IMR-90 (cell line): ENCODE measurements at regions not wholly inside any gene's neighbourhood (a gene's known extent, or its start where the extent isn't known, plus 50 kb on each side); places are given as distances from the start of the nearest gene placed in this dataset.

Experiments
- ATAC-seq: fragments of 200-7000 bp; cut with Tn5 transposase; 2 replicates; pipeline ENCODE4 v1.9.1; 2020; ENCODE audit warnings: low read depth, mild to moderate bottlenecking, moderate library complexity
- BruUV-seq: library from RNA; stranded (reverse); fragments of 400-500 nt; replicated peaks from 2 replicates; lab custom pipeline; 2021; lab: Mats Ljungman, UMichigan
- CTCF ChIA-PET: fragments of 300-600 bp; formaldehyde crosslinking; extraction: SDS; loops from one replicate; lab custom pipeline; 2021; ENCODE audit warnings: antibody characterized with exemption; lab: Yijun Ruan, JAX
- POLR2A ChIA-PET: fragments of 300-600 bp; sonication (Branson Sonifier 250); formaldehyde crosslinking; loops from one replicate; lab custom pipeline; 2022; ENCODE audit warnings: antibody characterized with exemption; ENCODE audit not compliant: unreplicated experiment; lab: Charles Lee
- DNase-seq: peaks from one replicate; pipeline ENCODE4 v3.0.0; 2013
- H2AFZ ChIP-seq: replicated peaks from 2 replicates; pipeline ENCODE3; 2013; ENCODE audit warnings: low read length, mild to moderate bottlenecking; ENCODE audit not compliant: poor library complexity
- H2AK5ac ChIP-seq: 2 replicates; pipeline ENCODE4 v1.6.1; 2013; ENCODE audit warnings: low read depth, low read length, inconsistent platforms
- H2AK9ac ChIP-seq: replicated peaks from 2 replicates; pipeline ENCODE3; 2013; ENCODE audit warnings: mild to moderate bottlenecking, low read depth, low read length, moderate library complexity; ENCODE audit not compliant: poor library complexity
- H2BK120ac ChIP-seq: 2 replicates; pipeline ENCODE4 v1.6.1; 2013; ENCODE audit warnings: low read depth, low read length, inconsistent platforms
- H2BK15ac ChIP-seq: 3 replicates; pipeline ENCODE4 v1.6.1; 2013; ENCODE audit warnings: low read depth, low read length, inconsistent platforms
- H2BK20ac ChIP-seq: 2 replicates; pipeline ENCODE4 v1.6.1; 2013; ENCODE audit warnings: low read depth, mild to moderate bottlenecking, inconsistent platforms, low read length, moderate library complexity
- H2BK5ac ChIP-seq: 2 replicates; pipeline ENCODE4 v1.6.1; 2013; ENCODE audit warnings: mild to moderate bottlenecking, low read depth, low read length, inconsistent platforms; ENCODE audit not compliant: poor library complexity, severe bottlenecking
- H3K14ac ChIP-seq: replicated peaks from 2 replicates; pipeline ENCODE4 v1.6.1; 2013; ENCODE audit warnings: low read depth, low read length, inconsistent platforms
- H3K18ac ChIP-seq: 2 replicates; pipeline ENCODE4 v1.6.1; 2013; ENCODE audit warnings: low read depth, low read length, control low read depth
- H3K23ac ChIP-seq: 2 replicates; pipeline ENCODE4 v1.6.1; 2013; ENCODE audit warnings: low read depth, low read length, inconsistent platforms
- H3K27ac ChIP-seq: 2 replicates; pipeline ENCODE4 v1.5.1; 2013; ENCODE audit warnings: mild to moderate bottlenecking, control low read depth, low read length; ENCODE audit not compliant: insufficient read depth
- H3K27me3 ChIP-seq: 2 replicates; pipeline ENCODE4 v1.6.1; 2013; ENCODE audit warnings: low read length; ENCODE audit not compliant: control insufficient read depth, insufficient read depth
- H3K36me3 ChIP-seq: 2 replicates; pipeline ENCODE4 v1.6.1; 2013; ENCODE audit warnings: low read length, mixed read lengths; ENCODE audit not compliant: control insufficient read depth, insufficient read depth
- H3K4ac ChIP-seq: 2 replicates; pipeline ENCODE4 v1.6.1; 2013; ENCODE audit warnings: low read depth, low read length, inconsistent platforms
- H3K4me1 ChIP-seq: 2 replicates; pipeline ENCODE4 v1.6.1; 2013; ENCODE audit warnings: low read length, mixed read lengths; ENCODE audit not compliant: control insufficient read depth, insufficient read depth
- H3K4me2 ChIP-seq: 2 replicates; pipeline ENCODE4 v1.6.1; 2013; ENCODE audit warnings: low read depth, mild to moderate bottlenecking, control low read depth, low read length, moderate library complexity
- H3K4me3 ChIP-seq: 2 replicates; pipeline ENCODE4 v1.5.1; 2013; ENCODE audit warnings: low read depth, mild to moderate bottlenecking, control low read depth, low read length, moderate library complexity; ENCODE audit not compliant: insufficient read depth
- H3K56ac ChIP-seq: 2 replicates; pipeline ENCODE4 v1.6.1; 2013; ENCODE audit warnings: low read length, inconsistent platforms; ENCODE audit not compliant: insufficient read depth; ENCODE audit errors: extremely low read depth
- H3K79me1 ChIP-seq, 2 experiments: 2 replicates each; pipeline ENCODE4 v1.6.1; 2013; ENCODE audit warnings: low read length in 2 of 2, inconsistent platforms in 1 of 2, low read depth in 1 of 2
- H3K9ac ChIP-seq: 2 replicates; pipeline ENCODE4 v1.6.1; 2013; ENCODE audit warnings: low read depth, low read length, control low read depth
- H3K9me1 ChIP-seq: 2 replicates; pipeline ENCODE4 v1.6.1; 2013; ENCODE audit warnings: low read length, inconsistent platforms; ENCODE audit not compliant: insufficient read depth
- H3K9me3 ChIP-seq: 2 replicates; pipeline ENCODE4 v1.6.1; 2013; ENCODE audit warnings: low read length; ENCODE audit not compliant: control insufficient read depth, insufficient read depth
- H4K20me1 ChIP-seq: 2 replicates; pipeline ENCODE4 v1.6.1; 2013; ENCODE audit warnings: low read length, inconsistent platforms; ENCODE audit not compliant: insufficient read depth
- H4K5ac ChIP-seq: 2 replicates; pipeline ENCODE4 v1.6.1; 2013; ENCODE audit warnings: mild to moderate bottlenecking, low read depth, low read length, control low read depth
- H4K8ac ChIP-seq, 2 experiments: 2 replicates each; pipeline ENCODE4 v1.6.1; 2013; ENCODE audit warnings: low read depth in 2 of 2, low read length in 2 of 2, control low read depth in 1 of 2, inconsistent platforms in 1 of 2
- H4K91ac ChIP-seq: 2 replicates; pipeline ENCODE4 v1.6.1; 2013; ENCODE audit warnings: low read depth, low read length, inconsistent platforms; ENCODE audit not compliant: insufficient read depth
- BHLHE40 ChIP-seq: fragments of 150-350 bp; IDR thresholded peaks from 2 replicates; pipeline ENCODE4 v1.6.1; 2016; ENCODE audit warnings: mild to moderate bottlenecking, low read depth, low read length
- CEBPB ChIP-seq: IDR thresholded peaks from 2 replicates; pipeline ENCODE4 v1.6.1; 2012; ENCODE audit warnings: low read depth, low read length, improper control_type of control experiment
- CHD1 ChIP-seq: IDR thresholded peaks from 2 replicates; pipeline ENCODE4 v1.6.1; 2012; ENCODE audit warnings: low read depth, low read length, improper control_type of control experiment
- FOS ChIP-seq: fragments of 150-350 bp; IDR thresholded peaks from 2 replicates; pipeline ENCODE4 v1.6.1; 2016; ENCODE audit warnings: low read depth, low read length
- MAFK ChIP-seq: IDR thresholded peaks from 2 replicates; pipeline ENCODE4 v1.6.1; 2012; ENCODE audit warnings: low read depth, low read length, improper control_type of control experiment
- MAZ ChIP-seq: IDR thresholded peaks from 2 replicates; pipeline ENCODE4 v1.6.1; 2012; ENCODE audit warnings: low read depth, mild to moderate bottlenecking, low read length, improper control_type of control experiment, moderate library complexity, borderline replicate concordance
- MXI1 ChIP-seq: IDR thresholded peaks from 2 replicates; pipeline ENCODE4 v1.6.1; 2012; ENCODE audit warnings: low read depth, mild to moderate bottlenecking, low read length, moderate library complexity, borderline replicate concordance
- NFE2L2 ChIP-seq: fragments of 150-350 bp; IDR thresholded peaks from 2 replicates; pipeline ENCODE4 v1.6.1; 2016; ENCODE audit warnings: low read depth, mild to moderate bottlenecking, low read length
- RAD21 ChIP-seq: IDR thresholded peaks from 2 replicates; pipeline ENCODE4 v1.6.1; 2012; ENCODE audit warnings: low read length, improper control_type of control experiment
- RCOR1 ChIP-seq: IDR thresholded peaks from 2 replicates; pipeline ENCODE4 v1.6.1; 2012; ENCODE audit warnings: mild to moderate bottlenecking, low read length, improper control_type of control experiment; ENCODE audit not compliant: insufficient replicate concordance
- RFX5 ChIP-seq: IDR thresholded peaks from 2 replicates; pipeline ENCODE4 v1.8.0; 2012; ENCODE audit warnings: low read depth, mild to moderate bottlenecking, low read length, moderate library complexity
- SMC3 ChIP-seq: fragments of 150-350 bp; IDR thresholded peaks from 2 replicates; pipeline ENCODE4 v1.6.1; 2016; ENCODE audit warnings: low read depth, mild to moderate bottlenecking, antibody characterized with exemption, low read length, moderate library complexity
- WGBS, 2 experiments: methylation state at CpG; one replicate each; pipeline versions ENCODE4 v1.1.5 to v1.1.7; 2013; ENCODE audit warnings: missing lambda C conversion rate in 2 of 2; ENCODE audit not compliant: insufficient read length in 1 of 2; ENCODE audit errors: extremely low coverage in 2 of 2; 5-methylcytosine and 5-hydroxymethylcytosine counted together
- dilution Hi-C: fragments of 300-500 bp; cut with HindIII; formaldehyde crosslinking; loops from one replicate; pipeline ENCODE4 v1.14.3; 2018; ENCODE audit warnings: low sequenced_read_pairs; ENCODE audit not compliant: unreplicated experiment
- in situ Hi-C: fragments of 300-500 bp; cut with MboI; formaldehyde crosslinking; loops from 3 replicates; pipeline ENCODE4 v1.14.3; 2019; ENCODE audit warnings: low sequenced_read_pairs, inconsistent platforms, mixed read lengths
- intact Hi-C: fragments of 100-400 bp; cut with micrococcal nuclease; formaldehyde crosslinking; loops from 2 replicates; pipeline ENCODE4 v1.10.0; 2022
- TF ChIP-seq, protein P1 (sequence below): fragments of 150-350 bp; IDR thresholded peaks from 2 replicates; pipeline ENCODE4 v1.6.1; 2017; ENCODE audit warnings: mild to moderate bottlenecking, antibody characterized with exemption, low read length, low read depth
- TF ChIP-seq, protein P2 (sequence below): conservative IDR thresholded peaks from 2 replicates; pipeline ENCODE4 v1.5.1; 2012; ENCODE audit warnings: mild to moderate bottlenecking, low read depth, low read length, improper control_type of control experiment

DNA sequence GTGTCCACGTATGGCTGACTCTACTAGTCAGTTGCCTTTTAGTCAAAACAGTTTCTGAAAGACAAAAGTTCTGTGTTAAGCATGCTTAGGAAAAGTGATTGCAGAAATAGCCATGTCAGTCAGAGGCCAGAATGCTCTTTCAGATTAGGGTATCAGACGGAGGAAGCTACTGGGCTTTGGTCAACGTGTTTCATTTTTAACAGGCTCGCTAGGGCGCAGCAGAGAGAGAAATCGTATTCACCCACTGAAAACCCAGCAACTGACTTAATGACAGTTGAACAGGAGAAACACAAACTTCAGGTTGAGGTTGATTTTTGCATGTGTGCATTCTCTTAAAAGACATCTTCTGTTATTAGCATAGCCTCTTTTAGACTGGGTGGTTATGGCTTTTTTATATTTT, 322.6 kb upstream of the KIAA1217 start:
- DNase-seq (no peak), ATAC-seq (no peak)
- Histone ChIP-seq H4K91ac (no peak overlapping the region), H3K14ac (no peak overlapping the region), H2BK5ac (no peak overlapping the region), H2BK15ac (no peak overlapping the region), H4K8ac (no peak overlapping the region), H3K23ac (no peak overlapping the region), H3K4me2 (no peak overlapping the region), H3K79me1 (no peaks in the 10 kb centered on the region), H4K20me1 (no peaks in the 10 kb centered on the region), H3K4me3 (no peak overlapping the region), H3K4ac (no peak overlapping the region), H3K9me1 (no peaks in the 10 kb centered on the region), H3K9ac (no peak overlapping the region), H3K18ac (no peak overlapping the region), H2AFZ (no peak overlapping the region), H4K5ac (no peak overlapping the region), H2BK120ac (no peak overlapping the region), H3K27me3 (no peaks in the 10 kb centered on the region), H3K27ac (no peak overlapping the region), H3K9me3 (peaks cover 2% of the 10 kb centered on the region; the same call in 1 of the 2 replicates), H3K56ac (no peak overlapping the region), H2BK20ac (no peak overlapping the region), H2AK5ac (no peak overlapping the region), H3K4me1 (no peaks in the 10 kb centered on the region), H3K36me3 (no peaks in the 10 kb centered on the region), H2AK9ac (no peak overlapping the region)
- ChIA-PET POLR2A (no interaction called here), CTCF (no interaction called here)
- dilution Hi-C loops (no loop called here), in situ Hi-C loops (no loop called here), intact Hi-C loops (no loop called here)
- WGBS, 2 experiments: 20% methylated on average over 1 of the region's 6 CpGs; no CpG with 5 or more reads in 1 of the 2 experiments
- TF ChIP-seq, protein P1, sequence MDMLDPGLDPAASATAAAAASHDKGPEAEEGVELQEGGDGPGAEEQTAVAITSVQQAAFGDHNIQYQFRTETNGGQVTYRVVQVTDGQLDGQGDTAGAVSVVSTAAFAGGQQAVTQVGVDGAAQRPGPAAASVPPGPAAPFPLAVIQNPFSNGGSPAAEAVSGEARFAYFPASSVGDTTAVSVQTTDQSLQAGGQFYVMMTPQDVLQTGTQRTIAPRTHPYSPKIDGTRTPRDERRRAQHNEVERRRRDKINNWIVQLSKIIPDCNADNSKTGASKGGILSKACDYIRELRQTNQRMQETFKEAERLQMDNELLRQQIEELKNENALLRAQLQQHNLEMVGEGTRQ: no peak
- TF ChIP-seq NFE2L2 (no peak), RCOR1 (no peak), BHLHE40 (no peak), SMC3 (no peak), FOS (no peak), MXI1 (no peak), CEBPB (no peak), MAZ (no peak), MAFK (no peak), RFX5 (no peak), CHD1 (no peak), RAD21 (no peak)
- TF ChIP-seq, protein P2, sequence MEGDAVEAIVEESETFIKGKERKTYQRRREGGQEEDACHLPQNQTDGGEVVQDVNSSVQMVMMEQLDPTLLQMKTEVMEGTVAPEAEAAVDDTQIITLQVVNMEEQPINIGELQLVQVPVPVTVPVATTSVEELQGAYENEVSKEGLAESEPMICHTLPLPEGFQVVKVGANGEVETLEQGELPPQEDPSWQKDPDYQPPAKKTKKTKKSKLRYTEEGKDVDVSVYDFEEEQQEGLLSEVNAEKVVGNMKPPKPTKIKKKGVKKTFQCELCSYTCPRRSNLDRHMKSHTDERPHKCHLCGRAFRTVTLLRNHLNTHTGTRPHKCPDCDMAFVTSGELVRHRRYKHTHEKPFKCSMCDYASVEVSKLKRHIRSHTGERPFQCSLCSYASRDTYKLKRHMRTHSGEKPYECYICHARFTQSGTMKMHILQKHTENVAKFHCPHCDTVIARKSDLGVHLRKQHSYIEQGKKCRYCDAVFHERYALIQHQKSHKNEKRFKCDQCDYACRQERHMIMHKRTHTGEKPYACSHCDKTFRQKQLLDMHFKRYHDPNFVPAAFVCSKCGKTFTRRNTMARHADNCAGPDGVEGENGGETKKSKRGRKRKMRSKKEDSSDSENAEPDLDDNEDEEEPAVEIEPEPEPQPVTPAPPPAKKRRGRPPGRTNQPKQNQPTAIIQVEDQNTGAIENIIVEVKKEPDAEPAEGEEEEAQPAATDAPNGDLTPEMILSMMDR: no peak
- no TSS peak for BruUV-seq
